Chondrocyte (in vitro differentiated cells): ENCODE measurements at regions not wholly inside any gene's neighbourhood (a gene's known extent, or its start where the extent isn't known, plus 50 kb on each side); places are given as distances from the start of the nearest gene placed in this dataset.

Source experiments
- DNase-seq: peaks from one replicate; pipeline ENCODE4 v3.0.0; 2021; ENCODE audit warnings: mixed read lengths, low spot score
- H3K27ac Mint-ChIP-seq: one replicate; pipeline ENCODE4 v1.8.0; 2021; ENCODE audit warnings: mild to moderate bottlenecking, moderate library complexity, mixed read lengths; ENCODE audit not compliant: unreplicated experiment
- H3K27me3 Mint-ChIP-seq: 2 replicates; pipeline ENCODE4 v1.8.0; 2021; ENCODE audit warnings: low read depth, mixed read lengths
- H3K36me3 Mint-ChIP-seq: 2 replicates; pipeline ENCODE4 v1.8.0; 2021; ENCODE audit warnings: low read depth, mixed read lengths
- H3K4me1 Mint-ChIP-seq: 2 replicates; pipeline ENCODE4 v1.8.0; 2021; ENCODE audit warnings: low read depth, mild to moderate bottlenecking, mixed read lengths
- H3K4me3 Mint-ChIP-seq: one replicate; pipeline ENCODE4 v1.8.0; 2021; ENCODE audit warnings: mild to moderate bottlenecking, moderate library complexity, mixed read lengths; ENCODE audit not compliant: unreplicated experiment
- H3K9me3 Mint-ChIP-seq: 2 replicates; pipeline ENCODE4 v1.8.0; 2021; ENCODE audit warnings: low read depth, mixed read lengths
- TF ChIP-seq, protein P1 (sequence below): fragments of 200-600 bp; sonication (generic); IDR thresholded peaks from 2 replicates; pipeline ENCODE4 v1.5.0; 2021; ENCODE audit warnings: antibody characterized with exemption, mild to moderate bottlenecking, moderate library complexity

- no peaks in the 10 kb centered on the region for H3K36me3 Mint-ChIP-seq
- H3K27me3 Mint-ChIP-seq, result no peaks in the 10 kb centered on the region
- DNase-seq, result no peak
- H3K27ac Mint-ChIP-seq, result no peak overlapping the region
- peaks cover 18% of the 10 kb centered on the region for H3K4me1 Mint-ChIP-seq
- TF ChIP-seq, protein P1, sequence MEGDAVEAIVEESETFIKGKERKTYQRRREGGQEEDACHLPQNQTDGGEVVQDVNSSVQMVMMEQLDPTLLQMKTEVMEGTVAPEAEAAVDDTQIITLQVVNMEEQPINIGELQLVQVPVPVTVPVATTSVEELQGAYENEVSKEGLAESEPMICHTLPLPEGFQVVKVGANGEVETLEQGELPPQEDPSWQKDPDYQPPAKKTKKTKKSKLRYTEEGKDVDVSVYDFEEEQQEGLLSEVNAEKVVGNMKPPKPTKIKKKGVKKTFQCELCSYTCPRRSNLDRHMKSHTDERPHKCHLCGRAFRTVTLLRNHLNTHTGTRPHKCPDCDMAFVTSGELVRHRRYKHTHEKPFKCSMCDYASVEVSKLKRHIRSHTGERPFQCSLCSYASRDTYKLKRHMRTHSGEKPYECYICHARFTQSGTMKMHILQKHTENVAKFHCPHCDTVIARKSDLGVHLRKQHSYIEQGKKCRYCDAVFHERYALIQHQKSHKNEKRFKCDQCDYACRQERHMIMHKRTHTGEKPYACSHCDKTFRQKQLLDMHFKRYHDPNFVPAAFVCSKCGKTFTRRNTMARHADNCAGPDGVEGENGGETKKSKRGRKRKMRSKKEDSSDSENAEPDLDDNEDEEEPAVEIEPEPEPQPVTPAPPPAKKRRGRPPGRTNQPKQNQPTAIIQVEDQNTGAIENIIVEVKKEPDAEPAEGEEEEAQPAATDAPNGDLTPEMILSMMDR, result no peak
- no peaks in the 10 kb centered on the region for H3K9me3 Mint-ChIP-seq
- H3K4me3 Mint-ChIP-seq, result no peak overlapping the region
Observed at GRCh38 chr2:196441527-196441926, 198.0 kb upstream of the CCDC150 start.

DNA sequence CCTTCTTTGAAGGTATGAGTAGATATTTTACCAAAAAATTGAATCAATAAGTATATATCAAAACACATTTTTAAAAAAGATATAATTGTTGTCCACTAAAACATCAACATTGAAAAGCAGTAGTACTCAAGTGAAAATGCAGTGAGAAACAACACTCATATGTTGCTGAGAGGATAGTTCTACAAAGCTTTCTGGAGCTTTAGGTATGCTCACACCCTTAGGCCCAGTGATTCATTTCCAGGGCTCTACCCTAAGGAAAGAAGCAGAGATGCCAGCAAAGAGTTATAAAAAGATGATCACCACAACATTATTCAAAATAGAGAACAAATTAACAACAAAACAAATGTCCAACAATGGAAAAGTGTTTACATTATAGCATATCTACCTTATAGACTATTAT is 197.3 kb upstream of the CCDC150 start:
- Mint-ChIP-seq H3K4me3 (no peak overlapping the region), H3K9me3 (no peaks in the 10 kb centered on the region), H3K27me3 (no peaks in the 10 kb centered on the region), H3K27ac (no peak overlapping the region), H3K4me1 (peaks cover 13% of the 10 kb centered on the region), H3K36me3 (no peaks in the 10 kb centered on the region)
- no peak for DNase-seq
- TF ChIP-seq, protein P1, result no peak

DNA sequence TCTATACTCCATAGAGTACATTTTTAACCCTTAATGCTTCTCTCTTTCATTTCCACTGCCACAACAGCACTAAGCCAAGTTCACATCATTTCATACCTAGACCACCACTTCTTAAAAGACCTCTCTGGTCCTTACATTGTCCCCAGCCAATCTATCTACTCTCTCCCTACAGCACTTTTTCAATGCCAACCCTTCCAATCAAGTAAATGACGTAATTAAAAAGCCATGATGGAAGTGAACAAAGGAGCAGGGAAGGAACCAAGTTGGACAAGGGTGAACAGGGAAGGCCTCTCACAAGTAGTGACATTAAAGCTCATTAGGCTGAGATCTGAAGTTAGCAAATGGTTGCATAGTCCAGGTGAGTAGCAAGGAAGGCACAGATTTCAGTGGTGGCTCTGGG is 195.1 kb upstream of the CCDC150 start:
- peaks cover 3% of the 10 kb centered on the region for H3K4me1 Mint-ChIP-seq
- H3K9me3 Mint-ChIP-seq, result no peaks in the 10 kb centered on the region
- peaks cover 2% of the 10 kb centered on the region for H3K36me3 Mint-ChIP-seq
- H3K27ac Mint-ChIP-seq, result no peak overlapping the region
- H3K27me3 Mint-ChIP-seq, result no peaks in the 10 kb centered on the region
- no peak for DNase-seq
- H3K4me3 Mint-ChIP-seq, result no peak overlapping the region
- TF ChIP-seq, protein P1, result no peak

- Mint-ChIP-seq H3K4me3 (no peak overlapping the region), H3K9me3 (no peaks in the 10 kb centered on the region), H3K4me1 (no peaks in the 10 kb centered on the region), H3K27ac (no peak overlapping the region), H3K36me3 (peaks cover 2% of the 10 kb centered on the region), H3K27me3 (no peaks in the 10 kb centered on the region)
- no peak for DNase-seq
- TF ChIP-seq, protein P1, result no peak
Observed at GRCh38 chr2:196445991-196446390, 193.5 kb upstream of the CCDC150 start.

GRCh38 chr2:196448407-196449079 is 191.0 kb upstream of the CCDC150 start:
- Mint-ChIP-seq H3K4me1 (peaks cover 3% of the 10 kb centered on the region), H3K36me3 (peaks cover 2% of the 10 kb centered on the region), H3K27me3 (no peaks in the 10 kb centered on the region), H3K9me3 (no peaks in the 10 kb centered on the region), H3K27ac (no peak overlapping the region), H3K4me3 (no peak overlapping the region)
- DNase-seq, result no peak
- TF ChIP-seq, protein P1, result no peak
